ENCODE measurements at regions not wholly inside any gene's neighbourhood (a gene's known extent, or its start where the extent isn't known, plus 50 kb on each side); places are given as distances from the start of the nearest gene placed in this dataset.

DNA sequence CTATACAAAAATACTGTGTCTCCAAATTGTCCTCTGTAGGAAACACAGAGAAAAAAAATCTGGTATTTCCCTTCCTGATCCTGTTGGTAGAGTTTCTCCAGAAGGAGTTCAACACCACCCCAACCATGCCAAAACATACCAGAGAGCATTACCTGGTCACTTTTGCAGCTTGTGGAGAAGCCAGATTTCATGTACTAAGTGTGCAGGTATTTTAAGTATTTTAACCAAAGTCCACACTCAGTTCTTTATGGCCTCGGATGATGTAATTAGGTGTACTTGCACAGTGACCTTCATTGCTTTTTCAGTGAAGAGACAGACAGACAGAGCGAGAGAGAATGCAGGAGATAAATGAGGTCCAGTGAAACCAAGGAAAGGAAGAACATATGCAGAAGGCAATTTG is 2046.8 kb upstream of the CDH9 start:
- TF ChIP-seq, protein P1, sequence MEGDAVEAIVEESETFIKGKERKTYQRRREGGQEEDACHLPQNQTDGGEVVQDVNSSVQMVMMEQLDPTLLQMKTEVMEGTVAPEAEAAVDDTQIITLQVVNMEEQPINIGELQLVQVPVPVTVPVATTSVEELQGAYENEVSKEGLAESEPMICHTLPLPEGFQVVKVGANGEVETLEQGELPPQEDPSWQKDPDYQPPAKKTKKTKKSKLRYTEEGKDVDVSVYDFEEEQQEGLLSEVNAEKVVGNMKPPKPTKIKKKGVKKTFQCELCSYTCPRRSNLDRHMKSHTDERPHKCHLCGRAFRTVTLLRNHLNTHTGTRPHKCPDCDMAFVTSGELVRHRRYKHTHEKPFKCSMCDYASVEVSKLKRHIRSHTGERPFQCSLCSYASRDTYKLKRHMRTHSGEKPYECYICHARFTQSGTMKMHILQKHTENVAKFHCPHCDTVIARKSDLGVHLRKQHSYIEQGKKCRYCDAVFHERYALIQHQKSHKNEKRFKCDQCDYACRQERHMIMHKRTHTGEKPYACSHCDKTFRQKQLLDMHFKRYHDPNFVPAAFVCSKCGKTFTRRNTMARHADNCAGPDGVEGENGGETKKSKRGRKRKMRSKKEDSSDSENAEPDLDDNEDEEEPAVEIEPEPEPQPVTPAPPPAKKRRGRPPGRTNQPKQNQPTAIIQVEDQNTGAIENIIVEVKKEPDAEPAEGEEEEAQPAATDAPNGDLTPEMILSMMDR (IDR thresholded peaks at IDR 0.05): no peak
- TF ChIP-seq POLR2AphosphoS5 (IDR thresholded peaks at IDR 0.05): no peak

All from prostate gland (tissue), 2 donors.